GM11168 (cell line): ENCODE measurements at regions not wholly inside any gene's neighbourhood (a gene's known extent, or its start where the extent isn't known, plus 50 kb on each side); places are given as distances from the start of the nearest gene placed in this dataset.
"Not testable (repeated sequence)": the region's sequence is repeated elsewhere in the genome, so short reads cannot be mapped to it uniquely, and the experiment has no call there.

Experiments used
- in situ Hi-C: fragments of 300-500 bp; cut with MboI; formaldehyde crosslinking; loops from one replicate; pipeline ENCODE4 v1.12.0; 2022; ENCODE audit warnings: low sequenced_read_pairs; ENCODE audit not compliant: unreplicated experiment

DNA sequence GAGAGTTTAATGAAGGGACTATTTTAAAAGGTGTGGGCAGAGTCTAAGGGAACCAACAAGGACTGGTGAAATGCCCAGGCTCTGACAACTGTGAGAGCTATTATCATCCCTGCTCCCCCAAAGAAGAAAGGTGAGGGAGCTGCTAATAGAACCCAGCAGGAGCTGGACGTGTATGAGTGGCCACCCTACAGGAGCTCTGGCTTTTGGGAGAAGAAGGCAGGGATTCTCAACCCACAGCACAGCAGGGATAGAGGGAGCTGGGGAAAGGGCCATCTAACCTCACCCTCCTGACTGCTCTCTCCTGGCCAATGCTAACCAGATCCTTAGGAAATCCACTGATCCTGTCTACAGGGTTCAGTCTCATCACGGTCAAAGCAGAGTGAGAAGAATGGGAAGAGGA, 57.1 kb downstream of the GRIN2B start:
- in situ Hi-C loops, result no loop called here

DNA sequence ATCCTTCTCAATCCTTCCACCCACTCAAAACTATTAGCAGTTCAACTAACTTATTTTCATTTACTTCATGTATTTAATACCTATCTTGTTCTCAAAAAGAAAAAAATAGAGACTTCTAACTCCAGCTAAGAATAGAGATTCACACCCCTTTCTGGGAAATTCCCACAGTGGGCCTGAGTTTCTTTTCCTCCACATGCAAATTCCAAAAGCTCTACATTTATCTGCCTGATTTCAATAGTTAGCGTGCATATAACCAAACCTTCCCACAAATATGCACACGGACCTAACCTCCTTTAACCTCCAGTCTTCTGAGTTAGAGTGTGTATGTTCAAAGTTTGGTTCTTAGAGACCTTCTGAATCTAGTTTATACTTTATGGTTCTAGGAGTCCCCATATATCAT, 62.5 kb downstream of the GRIN2B start:
- in situ Hi-C loops, result no loop called here

GRCh38 chr12:13915096-13915495, 66.3 kb downstream of the GRIN2B start:
- in situ Hi-C loops, result no loop called here

- in situ Hi-C loops, result no loop called here
Observed at GRCh38 chr12:13913371-13913770, 68.0 kb downstream of the GRIN2B start.

DNA sequence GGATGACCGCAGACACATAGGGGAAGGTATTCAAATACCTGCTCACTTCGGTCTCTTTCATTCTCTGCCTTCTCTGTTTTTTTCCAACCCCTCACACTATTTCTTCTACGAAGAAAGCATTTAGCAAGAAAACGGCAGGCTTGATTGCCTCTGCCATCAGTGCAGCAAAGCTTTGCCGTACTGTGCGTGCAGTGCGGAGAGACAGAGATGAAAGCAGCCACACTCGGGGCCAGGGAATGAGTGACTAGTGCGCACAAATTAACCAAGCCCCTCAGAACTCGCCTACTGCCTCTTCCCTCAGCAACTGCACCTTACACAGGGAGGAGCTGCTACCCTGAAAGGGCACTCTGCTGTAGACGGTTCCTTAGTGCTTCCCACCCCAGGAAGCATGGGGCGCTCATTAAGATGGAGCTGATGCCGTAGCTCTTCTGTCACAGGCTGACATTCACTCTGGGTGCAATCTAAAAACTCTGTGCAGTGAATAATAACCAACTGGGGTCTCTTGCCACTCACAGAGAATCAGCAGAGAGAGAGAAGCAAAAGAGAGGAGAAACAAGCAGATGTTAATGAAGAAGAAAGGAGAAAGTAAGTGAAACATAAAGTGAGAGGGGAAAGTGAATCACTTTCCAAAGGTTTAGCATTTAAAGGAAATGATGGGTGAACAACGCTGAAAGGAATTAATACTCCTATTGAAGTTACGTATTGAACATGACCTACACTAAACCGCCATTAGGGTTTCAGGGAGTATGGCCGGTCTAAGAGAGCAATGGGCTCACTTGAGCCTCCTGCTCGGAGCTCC, 69.4 kb downstream of the GRIN2B start:
- in situ Hi-C loops, result no loop called here

DNA sequence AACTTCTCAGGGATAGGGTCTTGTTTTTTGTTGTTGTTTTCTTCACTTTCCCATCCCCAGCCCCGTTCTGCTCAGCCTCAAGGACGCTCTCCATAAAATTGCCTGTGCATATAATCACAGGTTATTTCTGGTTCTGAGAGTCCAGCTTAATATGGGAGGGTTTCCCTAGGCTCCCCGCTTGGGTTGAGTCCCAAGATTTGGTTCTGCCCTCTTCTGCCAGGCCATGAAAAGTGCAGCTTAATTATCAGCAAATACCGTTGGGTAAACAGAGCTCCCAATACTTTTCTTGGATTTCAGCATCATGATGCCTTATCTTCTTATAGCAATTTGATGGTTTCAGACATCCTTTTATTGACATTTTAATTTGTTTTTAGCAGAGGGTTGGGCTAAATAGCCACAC, 75.6 kb downstream of the GRIN2B start:
- in situ Hi-C loops, result no loop called here

- in situ Hi-C loops, result no loop called here
Observed at GRCh38 chr12:13900718-13901117, 80.7 kb downstream of the GRIN2B start.

- in situ Hi-C loops, result not testable (repeated sequence)
Observed at GRCh38 chr12:13898387-13898786, 83.0 kb downstream of the GRIN2B start.

GRCh38 chr12:13897811-13898210, 83.6 kb downstream of the GRIN2B start:
- in situ Hi-C loops, result no loop called here

DNA sequence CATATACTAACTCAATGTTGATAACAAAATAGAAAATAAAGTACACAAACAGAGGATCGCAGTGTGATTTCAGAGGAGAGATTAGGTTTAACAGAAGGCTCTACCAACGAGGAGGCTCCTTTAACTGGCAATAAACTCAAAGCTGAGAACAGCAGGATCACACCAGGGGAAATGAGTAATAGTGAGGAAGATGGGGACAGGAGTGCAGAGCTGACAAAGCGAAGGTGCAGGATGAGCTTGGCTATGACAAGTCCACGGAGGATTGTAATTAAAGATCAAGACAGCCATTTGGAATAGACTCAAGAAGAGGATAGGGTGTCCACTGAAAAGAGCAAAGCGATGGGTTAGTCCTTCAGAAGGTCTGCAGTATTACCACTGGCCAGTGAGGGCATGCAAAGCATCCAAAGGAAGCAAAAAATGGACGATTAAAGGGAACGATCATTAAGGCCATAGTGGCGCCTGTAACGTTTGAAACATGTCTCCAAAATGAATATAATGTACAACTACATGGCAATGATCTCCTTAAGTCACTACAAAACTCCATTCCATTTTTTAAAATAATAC, 85.3 kb downstream of the GRIN2B start:
- in situ Hi-C loops, result no loop called here

GRCh38 chr12:13891902-13892301, 89.5 kb downstream of the GRIN2B start:
- in situ Hi-C loops, result no loop called here

GRCh38 chr12:13890943-13891342, 90.5 kb downstream of the GRIN2B start:
- in situ Hi-C loops, result no loop called here

GRCh38 chr12:13887779-13888388, 93.5 kb downstream of the GRIN2B start:
- in situ Hi-C loops, result no loop called here

GRCh38 chr12:13882176-13882575, 99.2 kb downstream of the GRIN2B start:
- in situ Hi-C loops, result no loop called here

- in situ Hi-C loops, result no loop called here
Observed at GRCh38 chr12:13880613-13881012, 100.8 kb downstream of the GRIN2B start.

GRCh38 chr12:13875744-13876143, 105.7 kb downstream of the GRIN2B start:
- in situ Hi-C loops, result loop anchor here (10.0 kb wide), 1 partner anchor 289 kb away; no protein-coding TSS in a partner anchor

- in situ Hi-C loops, result loop anchor here (10.0 kb wide), 1 partner anchor 295 kb away; no protein-coding TSS in a partner anchor
Observed at GRCh38 chr12:13870255-13870654, 111.1 kb downstream of the GRIN2B start.

DNA sequence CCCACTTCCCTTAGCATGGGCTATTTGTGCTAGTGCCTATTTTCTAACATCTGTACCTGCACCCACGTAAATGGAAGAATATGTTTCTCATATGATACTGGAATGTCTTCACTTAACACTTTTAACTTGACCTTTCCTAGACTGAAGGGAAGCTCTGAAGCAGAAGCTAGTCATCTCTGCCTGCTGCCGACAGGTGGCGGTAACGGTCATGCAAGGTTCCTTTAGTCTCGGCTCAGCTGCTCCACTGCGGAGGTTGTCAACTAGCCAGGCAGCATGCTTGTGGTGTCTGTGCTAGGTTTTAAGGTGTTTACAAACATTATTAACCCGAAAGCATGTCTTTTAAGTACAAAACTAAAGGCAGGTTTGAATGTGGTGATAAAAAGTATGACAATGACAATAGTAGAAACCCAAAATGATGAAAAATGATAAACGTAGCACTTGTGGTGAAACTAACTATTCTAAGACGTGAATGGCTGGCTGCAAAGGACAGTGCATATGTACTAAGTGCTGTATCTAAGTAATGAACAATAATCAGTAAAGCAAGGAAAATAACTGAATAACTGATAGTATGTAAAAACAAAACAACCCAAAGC, 117.2 kb downstream of the GRIN2B start:
- in situ Hi-C loops, result no loop called here

DNA sequence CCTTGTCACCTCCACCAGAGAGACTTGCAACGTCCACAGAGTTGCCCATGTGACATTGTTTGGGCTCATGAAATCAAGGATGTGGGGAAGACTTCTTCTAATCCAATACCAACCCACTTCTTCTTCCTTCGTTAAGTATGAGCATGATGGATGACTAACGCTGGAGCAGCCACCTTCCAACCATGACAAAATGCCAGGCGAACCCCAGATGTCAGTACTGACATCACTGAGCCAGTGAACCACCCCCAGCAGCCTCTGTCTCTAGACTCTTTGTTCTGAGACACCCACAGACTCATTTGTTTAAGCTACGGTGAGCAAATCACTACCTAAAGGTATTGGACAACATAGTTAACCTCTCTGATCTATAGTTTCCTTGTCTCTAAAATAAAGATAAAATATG, 123.7 kb downstream of the GRIN2B start:
- in situ Hi-C loops, result no loop called here

DNA sequence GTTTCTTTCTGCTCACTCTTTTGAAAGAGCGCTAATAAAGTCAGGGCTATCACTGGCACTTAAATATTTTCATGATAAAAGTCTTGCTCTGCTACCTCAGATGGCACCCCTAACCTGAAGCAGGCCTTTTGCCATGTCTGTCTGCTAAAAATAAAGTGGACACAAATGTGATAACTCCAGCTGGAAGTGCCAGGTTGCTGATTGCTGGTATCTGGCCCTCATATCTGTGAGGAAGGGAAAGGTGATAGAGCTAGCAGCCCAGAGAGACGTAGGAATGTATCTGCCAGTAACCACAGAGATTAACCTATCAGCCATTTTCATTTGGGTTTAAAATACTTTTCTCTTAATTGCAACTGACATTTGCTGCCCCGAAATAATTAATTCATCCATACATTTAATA, 127.9 kb downstream of the GRIN2B start:
- in situ Hi-C loops, result no loop called here

DNA sequence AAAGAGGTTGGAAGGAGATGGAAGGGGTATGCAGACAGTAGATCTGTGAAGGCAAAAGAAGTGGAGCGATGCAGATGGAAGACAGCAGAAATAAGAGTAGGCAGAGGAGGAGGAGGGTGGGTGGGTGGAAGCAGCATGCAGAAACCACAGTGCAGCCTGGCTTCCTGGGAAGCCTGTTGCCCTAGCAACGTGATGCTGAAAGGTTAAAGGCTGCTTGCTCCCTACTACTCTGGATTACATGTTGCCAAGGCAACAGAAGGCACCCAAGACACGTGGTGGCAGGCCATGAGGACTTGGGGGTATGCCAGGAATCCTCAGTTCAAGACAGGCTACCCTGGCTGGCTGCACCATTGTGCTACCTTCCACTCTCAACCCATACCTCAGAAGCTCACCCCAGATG, 129.6 kb downstream of the GRIN2B start:
- in situ Hi-C loops, result no loop called here
